ENCODE measurements at regions not wholly inside any gene's neighbourhood (a gene's known extent, or its start where the extent isn't known, plus 50 kb on each side); places are given as distances from the start of the nearest gene placed in this dataset.

DNA sequence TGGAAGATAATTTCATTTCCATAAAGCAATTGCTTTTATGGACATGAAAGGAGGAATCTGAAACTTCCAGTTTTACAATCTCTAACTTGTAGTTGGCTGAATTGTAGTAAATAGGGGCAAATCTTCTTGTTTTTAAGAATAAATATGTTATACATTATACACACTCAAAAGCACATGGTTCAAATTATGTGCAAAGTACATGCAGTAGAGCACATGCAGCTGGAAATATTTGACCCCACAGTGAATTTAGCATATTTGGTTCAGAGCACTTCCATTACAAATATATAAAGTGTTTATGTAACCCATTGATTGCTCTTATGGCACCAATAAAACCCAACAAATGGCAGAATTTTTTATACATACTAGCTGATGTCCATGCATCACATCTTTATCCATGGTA lies 180.5 kb downstream of the IRS2 start:
- DNase-seq: no peak
- intact Hi-C loops (cut with DNase I; ENCODE audit: low total_unique reads): no loop called here
- Histone ChIP-seq H3K27ac (no peak overlapping the region), H3K27me3 (no peaks in the 10 kb centered on the region), H3K9me3 (no peaks in the 10 kb centered on the region), H3K4me1 (no peaks in the 10 kb centered on the region), H3K4me3 (no peak overlapping the region), H3K36me3 (no peaks in the 10 kb centered on the region)
- TF ChIP-seq POLR2A (IDR thresholded peaks at IDR 0.05): no peak
- TF ChIP-seq, protein P1, sequence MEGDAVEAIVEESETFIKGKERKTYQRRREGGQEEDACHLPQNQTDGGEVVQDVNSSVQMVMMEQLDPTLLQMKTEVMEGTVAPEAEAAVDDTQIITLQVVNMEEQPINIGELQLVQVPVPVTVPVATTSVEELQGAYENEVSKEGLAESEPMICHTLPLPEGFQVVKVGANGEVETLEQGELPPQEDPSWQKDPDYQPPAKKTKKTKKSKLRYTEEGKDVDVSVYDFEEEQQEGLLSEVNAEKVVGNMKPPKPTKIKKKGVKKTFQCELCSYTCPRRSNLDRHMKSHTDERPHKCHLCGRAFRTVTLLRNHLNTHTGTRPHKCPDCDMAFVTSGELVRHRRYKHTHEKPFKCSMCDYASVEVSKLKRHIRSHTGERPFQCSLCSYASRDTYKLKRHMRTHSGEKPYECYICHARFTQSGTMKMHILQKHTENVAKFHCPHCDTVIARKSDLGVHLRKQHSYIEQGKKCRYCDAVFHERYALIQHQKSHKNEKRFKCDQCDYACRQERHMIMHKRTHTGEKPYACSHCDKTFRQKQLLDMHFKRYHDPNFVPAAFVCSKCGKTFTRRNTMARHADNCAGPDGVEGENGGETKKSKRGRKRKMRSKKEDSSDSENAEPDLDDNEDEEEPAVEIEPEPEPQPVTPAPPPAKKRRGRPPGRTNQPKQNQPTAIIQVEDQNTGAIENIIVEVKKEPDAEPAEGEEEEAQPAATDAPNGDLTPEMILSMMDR (IDR thresholded peaks at IDR 0.05): no peak

DNA sequence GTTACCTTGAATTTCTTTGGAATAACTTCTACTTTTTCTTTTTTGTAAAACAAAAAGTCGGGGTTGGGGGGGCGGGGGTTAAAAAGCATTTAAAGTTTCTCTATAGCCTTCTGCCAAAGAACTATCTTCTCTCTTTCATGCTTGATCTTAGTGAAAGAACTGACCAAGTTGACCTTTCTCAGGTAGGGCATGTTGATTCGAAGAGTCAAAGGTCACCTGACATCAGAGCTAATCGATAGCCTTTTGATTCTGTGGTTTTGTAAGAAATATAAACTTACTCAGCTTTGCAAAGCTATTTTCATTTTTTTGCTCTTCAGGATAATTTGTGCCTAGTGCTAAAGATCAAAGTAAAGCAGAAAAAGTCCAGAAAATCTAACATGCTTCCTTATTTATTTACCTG lies 181.5 kb downstream of the IRS2 start:
- Histone ChIP-seq H3K4me1 (no peaks in the 10 kb centered on the region), H3K9me3 (no peaks in the 10 kb centered on the region), H3K27ac (no peak overlapping the region), H3K36me3 (no peaks in the 10 kb centered on the region), H3K4me3 (no peak overlapping the region), H3K27me3 (no peaks in the 10 kb centered on the region)
- TF ChIP-seq, protein P1 (IDR thresholded peaks at IDR 0.05): no peak
- no peak for DNase-seq
- intact Hi-C loops (cut with DNase I; ENCODE audit: low total_unique reads): no loop called here

DNA sequence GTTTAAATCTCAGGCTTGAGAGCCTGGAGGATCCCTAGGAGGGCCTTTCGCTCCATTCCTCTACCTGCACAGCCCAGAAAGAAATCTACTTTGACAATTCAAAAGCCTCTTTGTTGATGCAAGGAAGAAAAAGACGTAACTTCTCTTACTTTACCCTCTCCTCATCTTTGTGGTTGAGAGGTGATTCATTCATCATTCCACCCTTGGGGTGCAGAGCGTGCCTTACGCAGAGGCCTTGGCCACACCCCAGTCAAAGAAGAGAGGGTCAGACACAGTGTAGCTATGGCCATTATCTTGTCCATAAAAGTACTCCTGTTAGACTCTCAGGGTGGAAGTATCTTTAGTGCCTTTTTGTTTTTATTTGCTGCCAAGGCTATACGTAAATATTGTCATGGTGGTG lies 184.0 kb downstream of the IRS2 start:
- intact Hi-C loops (cut with DNase I; ENCODE audit: low total_unique reads): no loop called here
- Histone ChIP-seq H3K9me3 (no peaks in the 10 kb centered on the region), H3K27ac (no peak overlapping the region), H3K36me3 (no peaks in the 10 kb centered on the region), H3K27me3 (no peaks in the 10 kb centered on the region), H3K4me1 (no peaks in the 10 kb centered on the region), H3K4me3 (no peak overlapping the region)
- TF ChIP-seq POLR2A (IDR thresholded peaks at IDR 0.05): no peak
- TF ChIP-seq, protein P1 (IDR thresholded peaks at IDR 0.05): no peak
- no peak for DNase-seq

DNA sequence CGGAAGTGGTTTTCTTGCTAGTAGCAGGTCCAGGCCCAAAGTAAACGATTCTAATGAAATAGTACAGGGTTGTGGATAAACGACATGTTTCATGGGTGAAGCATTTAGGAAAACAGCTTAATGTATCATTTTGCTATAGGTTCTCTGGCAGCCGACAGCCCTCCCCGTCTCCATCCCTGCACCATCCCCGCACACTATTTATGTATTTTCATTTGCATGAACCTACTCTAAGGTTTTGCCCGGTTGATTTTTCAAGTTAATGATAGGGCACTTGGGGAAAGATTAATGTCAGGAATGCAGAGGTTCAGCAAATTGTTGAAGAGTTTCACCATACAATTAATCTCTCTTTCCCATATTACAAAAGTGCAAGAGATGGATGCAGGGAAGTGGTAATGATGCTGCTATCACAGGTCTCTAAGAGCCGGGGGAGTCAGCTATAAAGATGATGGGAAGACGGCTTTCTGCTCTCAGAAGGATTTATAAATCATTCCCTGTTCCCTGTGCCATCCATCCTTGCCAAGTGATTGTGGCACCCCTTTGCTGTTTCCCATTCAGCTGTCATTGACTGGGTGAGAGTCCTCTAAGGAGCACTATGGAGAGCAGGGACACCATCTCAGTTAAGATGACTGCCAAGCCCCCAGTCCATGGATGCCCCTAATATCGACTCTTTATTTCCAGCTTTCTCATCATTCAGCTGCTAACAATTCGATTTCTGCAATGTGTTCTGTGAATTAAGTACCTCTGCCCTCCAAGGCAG lies 186.3 kb downstream of the IRS2 start:
- intact Hi-C loops (cut with DNase I; ENCODE audit: low total_unique reads): no loop called here
- no peaks in the 10 kb centered on the region for H3K36me3 ChIP-seq
- TF ChIP-seq, protein P1 (IDR thresholded peaks at IDR 0.05): no peak
- TF ChIP-seq POLR2A (IDR thresholded peaks at IDR 0.05): no peak
- H3K4me3 ChIP-seq: no peak overlapping the region
- no peak overlapping the region for H3K27ac ChIP-seq
- DNase-seq: no peak
- no peaks in the 10 kb centered on the region for H3K9me3 ChIP-seq
- H3K27me3 ChIP-seq: no peaks in the 10 kb centered on the region
- no peaks in the 10 kb centered on the region for H3K4me1 ChIP-seq

DNA sequence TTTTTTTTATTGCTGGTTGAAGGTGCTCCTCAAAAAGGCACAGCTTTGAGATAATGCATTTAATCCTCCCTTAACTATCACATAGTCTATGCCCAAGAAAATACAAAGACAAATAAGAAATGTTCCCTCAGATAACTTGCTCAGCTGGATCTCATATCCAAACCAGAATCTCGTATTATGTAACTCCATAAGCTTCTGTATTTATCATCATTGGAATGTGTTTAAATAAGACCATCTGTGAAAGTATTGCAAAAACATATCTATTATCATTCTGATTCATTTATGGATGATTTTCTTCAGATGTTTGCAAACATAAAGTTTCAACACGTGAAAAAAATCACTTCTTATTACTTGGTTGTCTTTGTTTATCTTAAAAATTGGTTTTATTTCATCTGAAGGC lies 190.9 kb downstream of the IRS2 start:
- H3K4me3 ChIP-seq: no peak overlapping the region
- H3K9me3 ChIP-seq: no peaks in the 10 kb centered on the region
- no peak overlapping the region for H3K27ac ChIP-seq
- no peak for DNase-seq
- H3K36me3 ChIP-seq: no peaks in the 10 kb centered on the region
- H3K4me1 ChIP-seq: no peaks in the 10 kb centered on the region
- no peak for TF ChIP-seq POLR2A (IDR thresholded peaks at IDR 0.05)
- TF ChIP-seq, protein P1 (IDR thresholded peaks at IDR 0.05): no peak
- intact Hi-C loops (cut with DNase I; ENCODE audit: low total_unique reads): no loop called here
- no peaks in the 10 kb centered on the region for H3K27me3 ChIP-seq
